ENCODE measurements at regions not wholly inside any gene's neighbourhood (a gene's known extent, or its start where the extent isn't known, plus 50 kb on each side); places are given as distances from the start of the nearest gene placed in this dataset.

GRCh38 chr12:88805692-88806091 lies 225.4 kb upstream of the KITLG start:
- H3K4me3 Mint-ChIP-seq, result no peak overlapping the region
- no peaks in the 10 kb centered on the region for H3K36me3 Mint-ChIP-seq
- H3K4me1 Mint-ChIP-seq (ENCODE audit: unreplicated experiment), result peaks cover 15% of the 10 kb centered on the region
- H3K9me3 Mint-ChIP-seq, result no peaks in the 10 kb centered on the region
- TF ChIP-seq CTCF (conservative IDR thresholded peaks at IDR 0.05), result no peak
- no peaks in the 10 kb centered on the region for H3K27me3 Mint-ChIP-seq
- no peak for DNase-seq (ENCODE audit: extremely low spot score, unreplicated experiment)
- H3K27ac Mint-ChIP-seq, result no peak overlapping the region

- Mint-ChIP-seq H3K27me3 (no peaks in the 10 kb centered on the region), H3K4me3 (no peak overlapping the region), H3K36me3 (no peaks in the 10 kb centered on the region), H3K4me1 (ENCODE audit: unreplicated experiment) (peaks cover 15% of the 10 kb centered on the region), H3K27ac (no peak overlapping the region), H3K9me3 (peaks cover 4% of the 10 kb centered on the region)
- no peak for TF ChIP-seq CTCF (conservative IDR thresholded peaks at IDR 0.05)
- no peak for DNase-seq (ENCODE audit: extremely low spot score, unreplicated experiment)
Observed at GRCh38 chr12:88805286-88805685, 225.0 kb upstream of the KITLG start.

- TF ChIP-seq CTCF (conservative IDR thresholded peaks at IDR 0.05), result no peak
- H3K9me3 Mint-ChIP-seq, result peaks cover 4% of the 10 kb centered on the region
- H3K27ac Mint-ChIP-seq, result peak overlapping the region; percentile 51
- no peak overlapping the region for H3K4me3 Mint-ChIP-seq
- H3K36me3 Mint-ChIP-seq, result no peaks in the 10 kb centered on the region
- no peak for DNase-seq (ENCODE audit: extremely low spot score, unreplicated experiment)
- peaks cover 15% of the 10 kb centered on the region for H3K4me1 Mint-ChIP-seq (ENCODE audit: unreplicated experiment)
- no peaks in the 10 kb centered on the region for H3K27me3 Mint-ChIP-seq
Observed at GRCh38 chr12:88802096-88802706, 221.9 kb upstream of the KITLG start.

GRCh38 chr12:88801227-88802095 lies 221.2 kb upstream of the KITLG start:
- Mint-ChIP-seq H3K4me1 (ENCODE audit: unreplicated experiment) (peaks cover 15% of the 10 kb centered on the region), H3K27ac (peak overlapping the region; percentile 51), H3K27me3 (no peaks in the 10 kb centered on the region), H3K36me3 (no peaks in the 10 kb centered on the region), H3K4me3 (no peak overlapping the region), H3K9me3 (peaks cover 4% of the 10 kb centered on the region)
- no peak for TF ChIP-seq CTCF (conservative IDR thresholded peaks at IDR 0.05)
- DNase-seq (ENCODE audit: extremely low spot score, unreplicated experiment), result no peak

GRCh38 chr12:88793096-88793495 lies 212.8 kb upstream of the KITLG start:
- peaks cover 4% of the 10 kb centered on the region for H3K9me3 Mint-ChIP-seq
- no peak for DNase-seq (ENCODE audit: extremely low spot score, unreplicated experiment)
- H3K36me3 Mint-ChIP-seq, result no peaks in the 10 kb centered on the region
- no peaks in the 10 kb centered on the region for H3K4me1 Mint-ChIP-seq (ENCODE audit: unreplicated experiment)
- H3K27ac Mint-ChIP-seq, result no peak overlapping the region
- TF ChIP-seq CTCF (conservative IDR thresholded peaks at IDR 0.05), result no peak
- no peak overlapping the region for H3K4me3 Mint-ChIP-seq
- no peaks in the 10 kb centered on the region for H3K27me3 Mint-ChIP-seq
